T-cell (primary cell): ENCODE measurements at regions not wholly inside any gene's neighbourhood (a gene's known extent, or its start where the extent isn't known, plus 50 kb on each side); places are given as distances from the start of the nearest gene placed in this dataset.

Source experiments
- ATAC-seq, 4 experiments: fragments of 200-7000 bp in 3 of 4; fragments of 150-1000 bp in 1 of 4; cut with Tn5 transposase; replicated peaks in 1 of 4; 1 replicate in 3 of 4; 2 replicates in 1 of 4; pipeline ENCODE4 v1.10.0; 2021; ENCODE audit warnings: moderate library complexity in 3 of 4, mild to moderate bottlenecking in 2 of 4, moderate number of reproducible peaks in 1 of 4
- CTCF ChIA-PET, 2 donors: fragments of 300-600 bp; sonication (Branson Sonifier 250); formaldehyde crosslinking; loops; one replicate each; lab custom pipeline; 2022; ENCODE audit warnings: antibody characterized with exemption in 2 of 2; lab: Charles Lee
- POLR2A ChIA-PET, 2 donors: fragments of 300-600 bp; sonication (Branson Sonifier 250); formaldehyde crosslinking; loops; one replicate each; lab custom pipeline; 2022; ENCODE audit warnings: antibody characterized with exemption in 2 of 2; lab: Charles Lee
- DNase-seq, 35 experiments: peaks; one replicate each; pipeline versions ENCODE4 v3.0.0 to v3.0.0-alpha.2; 2013 to 2023
- H3K27ac ChIP-seq: one replicate; pipeline ENCODE4 v1.5.1; 2013; ENCODE audit warnings: low read length
- H3K27me3 ChIP-seq, 2 experiments: replicated peaks in 1 of 2; 1 replicate in 1 of 2; 2 replicates in 1 of 2; pipeline versions ENCODE4 v1.6.1 to v1.7.0; 2013; ENCODE audit warnings: low read length in 1 of 2, mixed read lengths in 1 of 2; ENCODE audit not compliant: control insufficient read depth in 2 of 2, insufficient read depth in 2 of 2; ENCODE audit errors: extremely low read depth in 1 of 2
- H3K36me3 ChIP-seq, 2 donors: 1 replicate in 1 of 2; 2 replicates in 1 of 2; pipeline versions ENCODE4 v1.6.1 to v1.7.0; 2013; ENCODE audit warnings: low read length in 1 of 2; ENCODE audit not compliant: control insufficient read depth in 2 of 2, insufficient read depth in 1 of 2; ENCODE audit errors: extremely low read depth in 1 of 2
- H3K4me1 ChIP-seq, 2 experiments: 1 replicate in 1 of 2; 2 replicates in 1 of 2; pipeline versions ENCODE4 v1.6.1 to v1.7.0; 2013; ENCODE audit warnings: low read length in 2 of 2, mixed read lengths in 1 of 2; ENCODE audit not compliant: insufficient read depth in 2 of 2, control insufficient read depth in 1 of 2; ENCODE audit errors: extremely low read depth in 1 of 2
- H3K4me3 ChIP-seq, 2 donors: 1 replicate in 1 of 2; 2 replicates in 1 of 2; pipeline versions ENCODE4 v1.5.1 to v1.7.0; 2013; ENCODE audit warnings: mild to moderate bottlenecking in 2 of 2, low read length in 1 of 2, moderate library complexity in 1 of 2; ENCODE audit not compliant: control insufficient read depth in 1 of 2; ENCODE audit errors: extremely low read depth in 1 of 2
- H3K9me3 ChIP-seq: 2 replicates; pipeline ENCODE4 v1.7.0; 2013
- H3K27ac Mint-ChIP-seq, 2 donors: one replicate each; pipeline ENCODE4 v1.8.0; 2020 to 2021; ENCODE audit warnings: mild to moderate bottlenecking in 2 of 2, mixed read lengths in 2 of 2
- H3K27me3 Mint-ChIP-seq, 2 donors: one replicate each; pipeline ENCODE4 v1.8.0; 2021 to 2022; ENCODE audit warnings: mixed read lengths in 2 of 2
- H3K36me3 Mint-ChIP-seq: one replicate; pipeline ENCODE4 v1.8.0; 2021; ENCODE audit warnings: mixed read lengths
- H3K4me1 Mint-ChIP-seq, 3 donors: one replicate each; pipeline ENCODE4 v1.8.0; 2020 to 2022; ENCODE audit warnings: mixed read lengths in 3 of 3, mild to moderate bottlenecking in 1 of 3
- H3K4me3 Mint-ChIP-seq, 3 donors: one replicate each; pipeline ENCODE4 v1.8.0; 2020 to 2022; ENCODE audit warnings: mild to moderate bottlenecking in 3 of 3, mixed read lengths in 3 of 3, moderate library complexity in 3 of 3
- H3K9me3 Mint-ChIP-seq, 3 donors: one replicate each; pipeline ENCODE4 v1.8.0; 2020 to 2022; ENCODE audit warnings: mixed read lengths in 3 of 3
- WGBS: methylation state at CpG from one replicate; pipeline ENCODE4 v1.1.5; 2013; ENCODE audit warnings: missing lambda C conversion rate; ENCODE audit not compliant: insufficient coverage; 5-methylcytosine and 5-hydroxymethylcytosine counted together

DNA sequence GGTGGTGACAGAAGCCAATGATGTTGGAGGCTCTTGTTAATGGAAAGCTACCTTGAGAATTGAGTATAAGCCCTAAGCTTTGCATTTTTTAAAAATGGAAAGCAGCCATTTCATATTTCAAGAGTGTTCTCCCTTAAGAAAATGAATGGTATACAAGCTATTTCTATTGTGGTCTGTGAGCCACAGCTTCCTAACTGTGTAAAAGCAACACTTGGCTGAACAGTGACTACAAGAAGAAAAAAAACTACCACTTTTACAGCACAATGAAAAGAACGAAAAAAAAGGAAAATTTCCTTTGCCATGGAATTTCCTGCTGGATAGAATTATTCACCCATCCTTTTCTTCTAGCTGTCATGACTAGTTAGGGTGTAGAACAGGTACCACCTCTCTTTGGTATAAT lies 397.1 kb upstream of the BTBD3 start:
- CTCF ChIA-PET: no interaction called here
- H3K9me3 Mint-ChIP-seq: peaks cover 6 to 22% (median 12%) of the 10 kb centered on the region in 3 donors
- H3K36me3 Mint-ChIP-seq: no peaks in the 10 kb centered on the region
- H3K9me3 ChIP-seq: no peaks in the 10 kb centered on the region
- no peak overlapping the region for H3K4me3 Mint-ChIP-seq
- no peaks in the 10 kb centered on the region for H3K27me3 ChIP-seq
- H3K4me3 ChIP-seq: no peak overlapping the region
- DNase-seq (no peak), ATAC-seq (no peak)
- POLR2A ChIA-PET: no interaction called here
- no peak overlapping the region for H3K27ac ChIP-seq
- no CpG with 5 or more reads among the region's 1 CpG for WGBS
- H3K4me1 Mint-ChIP-seq: no peaks in the 10 kb centered on the region
- H3K27ac Mint-ChIP-seq: no peak overlapping the region
- H3K36me3 ChIP-seq: no peaks in the 10 kb centered on the region
- no peaks in the 10 kb centered on the region for H3K4me1 ChIP-seq
- H3K27me3 Mint-ChIP-seq: no peaks in the 10 kb centered on the region

GRCh38 chr20:11521476-11522365 lies 396.0 kb upstream of the BTBD3 start:
- Mint-ChIP-seq H3K27me3 (no peaks in the 10 kb centered on the region), H3K36me3 (no peaks in the 10 kb centered on the region), H3K4me1 (no peaks in the 10 kb centered on the region), H3K4me3 (no peak overlapping the region), H3K27ac (no peak overlapping the region), H3K9me3 (peaks cover 10 to 22% (median 14%) of the 10 kb centered on the region in 3 donors)
- no peak for ATAC-seq
- no peaks in the 10 kb centered on the region for H3K36me3 ChIP-seq
- H3K27me3 ChIP-seq: no peaks in the 10 kb centered on the region
- WGBS: 40% methylated on average over 1 of the region's 4 CpGs
- DNase-seq: no peak
- no peak overlapping the region for H3K4me3 ChIP-seq
- no peaks in the 10 kb centered on the region for H3K4me1 ChIP-seq
- no peak overlapping the region for H3K27ac ChIP-seq
- H3K9me3 ChIP-seq: no peaks in the 10 kb centered on the region
- ChIA-PET CTCF (no interaction called here), POLR2A (no interaction called here)

DNA sequence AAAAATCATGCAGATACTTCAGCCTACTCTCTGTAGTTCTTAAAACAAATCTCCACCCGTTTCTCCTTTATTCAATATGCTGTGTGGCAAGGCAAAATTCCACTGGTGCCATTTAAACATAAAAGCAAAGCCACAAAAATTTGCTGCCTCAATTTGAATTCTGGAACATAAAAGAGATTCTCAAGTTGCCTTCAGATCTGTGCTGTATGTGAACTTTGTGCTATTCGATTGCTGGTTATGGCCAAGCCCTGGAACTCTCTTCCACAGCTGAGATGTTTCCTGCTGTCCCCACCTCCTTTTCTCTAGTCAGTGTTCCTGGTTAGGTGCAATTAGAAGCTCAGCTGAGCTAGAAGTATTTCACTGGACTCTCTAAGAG lies 395.3 kb upstream of the BTBD3 start:
- Histone ChIP-seq H3K27me3 (no peaks in the 10 kb centered on the region), H3K4me1 (no peaks in the 10 kb centered on the region), H3K27ac (no peak overlapping the region), H3K36me3 (no peaks in the 10 kb centered on the region), H3K9me3 (no peaks in the 10 kb centered on the region), H3K4me3 (no peak overlapping the region)
- no peaks in the 10 kb centered on the region for H3K4me1 Mint-ChIP-seq
- peaks cover 10 to 24% (median 11%) of the 10 kb centered on the region in 3 donors for H3K9me3 Mint-ChIP-seq
- H3K27me3 Mint-ChIP-seq: no peaks in the 10 kb centered on the region
- ChIA-PET POLR2A (no interaction called here), CTCF (no interaction called here)
- no peak overlapping the region for H3K27ac Mint-ChIP-seq
- ATAC-seq (no peak), DNase-seq (no peak)
- no peaks in the 10 kb centered on the region for H3K36me3 Mint-ChIP-seq
- no CpG with 5 or more reads among the region's 2 CpGs for WGBS
- no peak overlapping the region for H3K4me3 Mint-ChIP-seq

- H3K27me3 Mint-ChIP-seq: no peaks in the 10 kb centered on the region
- H3K27ac Mint-ChIP-seq: no peak overlapping the region
- WGBS: 90% methylated on average over 4 of the region's 4 CpGs
These were observed 388.6 kb upstream of the BTBD3 start for GRCh38 chr20:11529047-11529446.

DNA sequence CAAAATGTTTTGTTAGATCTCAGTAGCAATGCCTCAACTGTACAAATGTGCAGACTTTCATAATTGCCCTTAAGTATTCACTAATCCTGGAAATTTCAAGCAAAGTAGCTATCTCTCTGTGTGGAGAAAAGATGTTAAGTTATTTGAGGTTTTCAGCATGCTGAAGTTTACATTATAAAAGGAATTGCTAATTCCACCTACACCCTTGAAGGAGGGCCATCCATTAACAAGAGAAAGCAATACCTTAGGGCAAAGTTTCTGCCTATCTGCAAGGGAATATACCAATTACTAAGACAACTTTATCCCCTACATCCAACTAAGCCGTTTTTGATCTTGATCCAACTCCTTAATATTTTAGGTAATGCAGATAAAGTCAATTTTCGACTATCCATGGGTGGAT lies 380.7 kb upstream of the BTBD3 start:
- ChIA-PET CTCF (interaction anchor here in 1 of 2 donors (0.6 kb wide), 1 partner anchor 278 kb away, joined by 3 read pairs; no protein-coding TSS in a partner anchor), POLR2A (no interaction called here)
- no peak overlapping the region for H3K27ac Mint-ChIP-seq
- DNase-seq (no peak), ATAC-seq (no peak)
- peaks cover 0 to 12% (median 6%) of the 10 kb centered on the region in 3 donors for H3K9me3 Mint-ChIP-seq
- Histone ChIP-seq H3K27me3 (no peaks in the 10 kb centered on the region), H3K4me3 (no peak overlapping the region), H3K9me3 (no peaks in the 10 kb centered on the region), H3K36me3 (no peaks in the 10 kb centered on the region), H3K27ac (no peak overlapping the region), H3K4me1 (no peaks in the 10 kb centered on the region)
- no peaks in the 10 kb centered on the region for H3K27me3 Mint-ChIP-seq
- H3K36me3 Mint-ChIP-seq: no peaks in the 10 kb centered on the region
- no peaks in the 10 kb centered on the region for H3K4me1 Mint-ChIP-seq
- no peak overlapping the region for H3K4me3 Mint-ChIP-seq
- WGBS: no CpG with 5 or more reads among the region's 2 CpGs

More at GRCh38 chr20:11529047-11529446, 388.6 kb upstream of the BTBD3 start:
- Histone ChIP-seq H3K4me3 (no peak overlapping the region), H3K9me3 (no peaks in the 10 kb centered on the region), H3K4me1 (no peaks in the 10 kb centered on the region), H3K36me3 (no peaks in the 10 kb centered on the region), H3K27ac (no peak overlapping the region), H3K27me3 (no peaks in the 10 kb centered on the region)
- no peak for ATAC-seq
- H3K4me3 Mint-ChIP-seq: no peak overlapping the region
- H3K36me3 Mint-ChIP-seq: no peaks in the 10 kb centered on the region
- peaks cover 23 to 45% (median 40%) of the 10 kb centered on the region in 3 donors for H3K9me3 Mint-ChIP-seq
- ChIA-PET POLR2A (no interaction called here), CTCF (no interaction called here)
- no peaks in the 10 kb centered on the region for H3K4me1 Mint-ChIP-seq
- DNase-seq: no peak

- Mint-ChIP-seq H3K4me1 (no peaks in the 10 kb centered on the region), H3K9me3 (peaks cover 0 to 6% (median 0%) of the 10 kb centered on the region in 3 donors), H3K4me3 (no peak overlapping the region), H3K27me3 (no peaks in the 10 kb centered on the region), H3K36me3 (no peaks in the 10 kb centered on the region), H3K27ac (no peak overlapping the region)
- Histone ChIP-seq H3K27me3 (no peaks in the 10 kb centered on the region), H3K9me3 (no peaks in the 10 kb centered on the region), H3K27ac (no peak overlapping the region), H3K4me3 (no peak overlapping the region), H3K4me1 (no peaks in the 10 kb centered on the region), H3K36me3 (no peaks in the 10 kb centered on the region)
- ATAC-seq (no peak), DNase-seq (no peak)
- POLR2A ChIA-PET: no interaction called here
- no CpG with 5 or more reads among the region's 4 CpGs for WGBS
- CTCF ChIA-PET: no interaction called here
These were observed 378.2 kb upstream of the BTBD3 start for GRCh38 chr20:11539450-11539849.
